Esophagus muscularis mucosa (tissue), 3 donors: ENCODE measurements at regions not wholly inside any gene's neighbourhood (a gene's known extent, or its start where the extent isn't known, plus 50 kb on each side); places are given as distances from the start of the nearest gene placed in this dataset.

ENCODE experiments used
- CTCF ChIP-seq, 3 experiments: fragments of 200-600 bp in 2 of 3; fragments of 450-650 bp in 1 of 3; sonication (generic) in 2 of 3; IDR thresholded peaks; one replicate each; pipeline ENCODE4 v1.5.1; 2017 to 2019; ENCODE audit warnings: antibody characterized with exemption in 3 of 3, mild to moderate bottlenecking in 2 of 3, moderate library complexity in 1 of 3
- POLR2A ChIP-seq: fragments of 450-650 bp; IDR thresholded peaks from one replicate; pipeline ENCODE4 v1.6.1; 2017; ENCODE audit warnings: antibody characterized with exemption, moderate library complexity, mild to moderate bottlenecking, low read depth
- POLR2AphosphoS5 ChIP-seq, 2 donors: sonication (generic); formaldehyde crosslinking; IDR thresholded peaks; one replicate each; pipeline ENCODE4 v1.6.1; 2017; ENCODE audit warnings: antibody characterized with exemption in 2 of 2

GRCh38 chr2:220821683-220822082 lies 750.4 kb downstream of the EPHA4 start:
- no peak for TF ChIP-seq CTCF (IDR thresholded peaks at IDR 0.05)
- TF ChIP-seq POLR2AphosphoS5 (IDR thresholded peaks at IDR 0.05) = no peak
- TF ChIP-seq POLR2A = no peak
